Fibroblast of lung (primary cell): ENCODE measurements at regions not wholly inside any gene's neighbourhood (a gene's known extent, or its start where the extent isn't known, plus 50 kb on each side); places are given as distances from the start of the nearest gene placed in this dataset.

Source experiments
- CTCF ChIP-seq, 2 donors: IDR thresholded peaks in 1 of 2; conservative IDR thresholded peaks in 1 of 2; 1 replicate in 1 of 2; 2 replicates in 1 of 2; pipeline ENCODE4 v1.5.1; 2011 to 2012; ENCODE audit warnings: low read length in 2 of 2, control low read depth in 1 of 2, inconsistent platforms in 1 of 2, low read depth in 1 of 2, mild to moderate bottlenecking in 1 of 2
- EZH2 ChIP-seq: IDR thresholded peaks from 2 replicates; pipeline ENCODE4 v1.5.1; 2012; ENCODE audit warnings: low read length, control low read depth, mild to moderate bottlenecking; ENCODE audit errors: missing control alignments

- TF ChIP-seq CTCF (conservative IDR thresholded peaks at IDR 0.05 in 1 of 2, IDR thresholded peaks at IDR 0.05 in 1 of 2; ENCODE audit: low read depth in 1 of 2, low read length in 2 of 2) (no peak), EZH2 (no peak)
Observed at GRCh38 chr6:11436508-11437096, 100.9 kb upstream of the TMEM170B start.
